ENCODE measurements at regions not wholly inside any gene's neighbourhood (a gene's known extent, or its start where the extent isn't known, plus 50 kb on each side); places are given as distances from the start of the nearest gene placed in this dataset.

GRCh38 chr15:81852411-81853149 lies 193.2 kb downstream of the MEX3B start (continued):
- TF ChIP-seq ZBTB33 (IDR thresholded peaks at IDR 0.05; ENCODE audit: borderline replicate concordance, low read depth) (no peak), EP300 (IDR thresholded peaks at IDR 0.05; ENCODE audit: borderline replicate concordance in 1 of 2, low read depth in 1 of 2, low read length in 1 of 2) (no peak), USF1 (IDR thresholded peaks at IDR 0.05; ENCODE audit: borderline replicate concordance, low read depth) (no peak), SMC3 (IDR thresholded peaks at IDR 0.05; ENCODE audit: low read depth, low read length) (no peak), NRF1 (IDR thresholded peaks at IDR 0.05; ENCODE audit: low read depth, low read length) (no peak), TEAD4 (IDR thresholded peaks at IDR 0.05; ENCODE audit: borderline replicate concordance, insufficient read depth) (no peak), RAD21 (IDR thresholded peaks at IDR 0.05; ENCODE audit: low read length) (no peak), NFIC (IDR thresholded peaks at IDR 0.05; ENCODE audit: borderline replicate concordance) (no peak), RFX5 (IDR thresholded peaks at IDR 0.05; ENCODE audit: low read length) (no peak), YY1 (IDR thresholded peaks at IDR 0.05; ENCODE audit: low read depth) (no peak)
- TF ChIP-seq, protein P1, sequence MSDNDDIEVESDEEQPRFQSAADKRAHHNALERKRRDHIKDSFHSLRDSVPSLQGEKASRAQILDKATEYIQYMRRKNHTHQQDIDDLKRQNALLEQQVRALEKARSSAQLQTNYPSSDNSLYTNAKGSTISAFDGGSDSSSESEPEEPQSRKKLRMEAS (IDR thresholded peaks at IDR 0.05; ENCODE audit: low read depth): no peak

GRCh38 chr15:81851757-81852156 lies 194.1 kb downstream of the MEX3B start:
- Histone ChIP-seq H3K9me3 (no peaks in the 10 kb centered on the region), H3K4me3 (ENCODE audit: low read depth in 2 of 2, low read length in 1 of 2) (no peak overlapping the region), H4K20me1 (ENCODE audit: insufficient read depth) (no peaks in the 10 kb centered on the region), H3K27me3 (ENCODE audit: insufficient read depth) (no peaks in the 10 kb centered on the region), H2AFZ (ENCODE audit: low read depth) (no peak overlapping the region), H3K9ac (no peak overlapping the region), H3K27ac (ENCODE audit: low read depth in 2 of 2, low read length in 1 of 2) (no peak overlapping the region), H3F3A (replicated peaks; ENCODE audit: insufficient read depth) (no peaks in the 10 kb centered on the region), H3K36me3 (replicated peaks in 1 of 2; ENCODE audit: control insufficient read depth in 1 of 2, insufficient read depth in 2 of 2, low read length in 1 of 2) (no peaks in the 10 kb centered on the region), H3K4me1 (ENCODE audit: control insufficient read depth in 1 of 2, insufficient read depth in 2 of 2, low read depth in 1 of 2, low read length in 1 of 2) (no peaks in the 10 kb centered on the region), H3K9me2 (no peaks in the 10 kb centered on the region), H3K4me2 (no peak overlapping the region), H3K79me2 (ENCODE audit: insufficient read depth) (no peaks in the 10 kb centered on the region)
- TF ChIP-seq, protein P2, sequence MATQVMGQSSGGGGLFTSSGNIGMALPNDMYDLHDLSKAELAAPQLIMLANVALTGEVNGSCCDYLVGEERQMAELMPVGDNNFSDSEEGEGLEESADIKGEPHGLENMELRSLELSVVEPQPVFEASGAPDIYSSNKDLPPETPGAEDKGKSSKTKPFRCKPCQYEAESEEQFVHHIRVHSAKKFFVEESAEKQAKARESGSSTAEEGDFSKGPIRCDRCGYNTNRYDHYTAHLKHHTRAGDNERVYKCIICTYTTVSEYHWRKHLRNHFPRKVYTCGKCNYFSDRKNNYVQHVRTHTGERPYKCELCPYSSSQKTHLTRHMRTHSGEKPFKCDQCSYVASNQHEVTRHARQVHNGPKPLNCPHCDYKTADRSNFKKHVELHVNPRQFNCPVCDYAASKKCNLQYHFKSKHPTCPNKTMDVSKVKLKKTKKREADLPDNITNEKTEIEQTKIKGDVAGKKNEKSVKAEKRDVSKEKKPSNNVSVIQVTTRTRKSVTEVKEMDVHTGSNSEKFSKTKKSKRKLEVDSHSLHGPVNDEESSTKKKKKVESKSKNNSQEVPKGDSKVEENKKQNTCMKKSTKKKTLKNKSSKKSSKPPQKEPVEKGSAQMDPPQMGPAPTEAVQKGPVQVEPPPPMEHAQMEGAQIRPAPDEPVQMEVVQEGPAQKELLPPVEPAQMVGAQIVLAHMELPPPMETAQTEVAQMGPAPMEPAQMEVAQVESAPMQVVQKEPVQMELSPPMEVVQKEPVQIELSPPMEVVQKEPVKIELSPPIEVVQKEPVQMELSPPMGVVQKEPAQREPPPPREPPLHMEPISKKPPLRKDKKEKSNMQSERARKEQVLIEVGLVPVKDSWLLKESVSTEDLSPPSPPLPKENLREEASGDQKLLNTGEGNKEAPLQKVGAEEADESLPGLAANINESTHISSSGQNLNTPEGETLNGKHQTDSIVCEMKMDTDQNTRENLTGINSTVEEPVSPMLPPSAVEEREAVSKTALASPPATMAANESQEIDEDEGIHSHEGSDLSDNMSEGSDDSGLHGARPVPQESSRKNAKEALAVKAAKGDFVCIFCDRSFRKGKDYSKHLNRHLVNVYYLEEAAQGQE (IDR thresholded peaks at IDR 0.05; ENCODE audit: low read depth, low read length): no peak
- TF ChIP-seq RFX5 (IDR thresholded peaks at IDR 0.05; ENCODE audit: low read length) (no peak), SMC3 (IDR thresholded peaks at IDR 0.05; ENCODE audit: low read depth, low read length) (no peak), EP300 (IDR thresholded peaks at IDR 0.05; ENCODE audit: borderline replicate concordance in 1 of 2, low read depth in 1 of 2, low read length in 1 of 2) (no peak), FOXJ3 (CRISPR knock-in tag; IDR thresholded peaks at IDR 0.05) (no peak), RAD21 (IDR thresholded peaks at IDR 0.05; ENCODE audit: low read length) (no peak), CHD2 (IDR thresholded peaks at IDR 0.05; ENCODE audit: low read length, partially characterized antibody) (no peak), FOXM1 (IDR thresholded peaks at IDR 0.05; ENCODE audit: low read depth) (no peak), GATA2 (CRISPR knock-in tag; IDR thresholded peaks at IDR 0.05) (no peak), USF2 (IDR thresholded peaks at IDR 0.05; ENCODE audit: borderline replicate concordance, low read depth, low read length) (no peak)
- CTCF ChIA-PET: no interaction called here
- WGBS (ENCODE audit: low lambda C conversion rate): 59% methylated on average over 7 of the region's 7 CpGs
- no peak for DNase-seq
- POLR2A ChIA-PET: no interaction called here
